Adrenal gland (tissue), 5 donors: ENCODE measurements at regions not wholly inside any gene's neighbourhood (a gene's known extent, or its start where the extent isn't known, plus 50 kb on each side); places are given as distances from the start of the nearest gene placed in this dataset.

Source experiments
- CTCF ChIP-seq, 6 experiments: fragments of 450-650 bp in 4 of 6; fragments of 200-600 bp in 2 of 6; sonication (generic) in 1 of 6; IDR thresholded peaks; 1 replicate in 5 of 6; 2 replicates in 1 of 6; pipeline versions ENCODE4 v1.5.1 to v1.8.0; 2016 to 2021; ENCODE audit warnings: antibody characterized with exemption in 6 of 6, mild to moderate bottlenecking in 2 of 6, moderate library complexity in 1 of 6
- POLR2A ChIP-seq, 2 donors: fragments of 450-650 bp; IDR thresholded peaks; one replicate each; pipeline ENCODE4 v1.6.1; 2017; ENCODE audit warnings: antibody characterized with exemption in 2 of 2, mild to moderate bottlenecking in 2 of 2, moderate library complexity in 1 of 2
- donor health status: DM: no; HTN: no; CAD: no.

- TF ChIP-seq CTCF (IDR thresholded peaks at IDR 0.05) (no peak), POLR2A (IDR thresholded peaks at IDR 0.05) (no peak)
These were observed 222.4 kb downstream of the KCTD12 start for GRCh38 chr13:76663592-76664335.
